ENCODE measurements at regions not wholly inside any gene's neighbourhood (a gene's known extent, or its start where the extent isn't known, plus 50 kb on each side); places are given as distances from the start of the nearest gene placed in this dataset.

GRCh38 chr3:182364723-182365650 is 428.3 kb upstream of the ATP11B start:
- TF ChIP-seq, protein P1, sequence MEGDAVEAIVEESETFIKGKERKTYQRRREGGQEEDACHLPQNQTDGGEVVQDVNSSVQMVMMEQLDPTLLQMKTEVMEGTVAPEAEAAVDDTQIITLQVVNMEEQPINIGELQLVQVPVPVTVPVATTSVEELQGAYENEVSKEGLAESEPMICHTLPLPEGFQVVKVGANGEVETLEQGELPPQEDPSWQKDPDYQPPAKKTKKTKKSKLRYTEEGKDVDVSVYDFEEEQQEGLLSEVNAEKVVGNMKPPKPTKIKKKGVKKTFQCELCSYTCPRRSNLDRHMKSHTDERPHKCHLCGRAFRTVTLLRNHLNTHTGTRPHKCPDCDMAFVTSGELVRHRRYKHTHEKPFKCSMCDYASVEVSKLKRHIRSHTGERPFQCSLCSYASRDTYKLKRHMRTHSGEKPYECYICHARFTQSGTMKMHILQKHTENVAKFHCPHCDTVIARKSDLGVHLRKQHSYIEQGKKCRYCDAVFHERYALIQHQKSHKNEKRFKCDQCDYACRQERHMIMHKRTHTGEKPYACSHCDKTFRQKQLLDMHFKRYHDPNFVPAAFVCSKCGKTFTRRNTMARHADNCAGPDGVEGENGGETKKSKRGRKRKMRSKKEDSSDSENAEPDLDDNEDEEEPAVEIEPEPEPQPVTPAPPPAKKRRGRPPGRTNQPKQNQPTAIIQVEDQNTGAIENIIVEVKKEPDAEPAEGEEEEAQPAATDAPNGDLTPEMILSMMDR (IDR thresholded peaks at IDR 0.05): no peak
- TF ChIP-seq POLR2A (IDR thresholded peaks at IDR 0.05): no peak

Data from testis (tissue), 2 donors.